BLaER1 (cell line): ENCODE measurements at regions not wholly inside any gene's neighbourhood (a gene's known extent, or its start where the extent isn't known, plus 50 kb on each side); places are given as distances from the start of the nearest gene placed in this dataset.

Experiments used
- H3K27ac ChIP-seq: shearing (Covaris generic); formaldehyde crosslinking; 2 replicates; pipeline ENCODE4 v1.8.1; 2022
- H3K27me3 ChIP-seq: shearing (Covaris generic); formaldehyde crosslinking; 2 replicates; pipeline ENCODE4 v1.8.1; 2022
- H3K36me3 ChIP-seq: shearing (Covaris generic); formaldehyde crosslinking; 2 replicates; pipeline ENCODE4 v1.8.1; 2022
- H3K4me1 ChIP-seq: shearing (Covaris generic); formaldehyde crosslinking; 2 replicates; pipeline ENCODE4 v1.8.1; 2022
- H3K4me2 ChIP-seq: shearing (Covaris generic); formaldehyde crosslinking; 2 replicates; pipeline ENCODE4 v1.8.1; 2022
- H3K4me3 ChIP-seq: shearing (Covaris generic); formaldehyde crosslinking; 2 replicates; pipeline ENCODE4 v1.8.1; 2022
- H3K9ac ChIP-seq: shearing (Covaris generic); formaldehyde crosslinking; 2 replicates; pipeline ENCODE4 v1.8.1; 2022
- H3K9me3 ChIP-seq: shearing (Covaris generic); formaldehyde crosslinking; 2 replicates; pipeline ENCODE4 v1.8.1; 2022
- H4K20me1 ChIP-seq: shearing (Covaris generic); formaldehyde crosslinking; 2 replicates; pipeline ENCODE4 v1.8.1; 2022
- Cebpa-rat ChIP-seq: shearing (Covaris generic); IDR thresholded peaks from 2 replicates; pipeline ENCODE4 v1.8.1; 2022

GRCh38 chrX:122047261-122047660, 999.9 kb downstream of the GLUD2 start:
- Histone ChIP-seq H4K20me1 (no peaks in the 10 kb centered on the region), H3K9me3 (no peaks in the 10 kb centered on the region), H3K36me3 (no peaks in the 10 kb centered on the region), H3K4me2 (no peak overlapping the region), H3K27me3 (peaks cover 12% of the 10 kb centered on the region), H3K4me3 (no peak overlapping the region), H3K27ac (no peak overlapping the region), H3K9ac (no peak overlapping the region), H3K4me1 (no peaks in the 10 kb centered on the region)
- TF ChIP-seq Cebpa-rat: no peak

- H3K27ac ChIP-seq: no peak overlapping the region
- TF ChIP-seq Cebpa-rat: no peak
- H3K4me3 ChIP-seq: no peak overlapping the region
- H3K27me3 ChIP-seq: peaks cover 23% of the 10 kb centered on the region
- H3K9ac ChIP-seq: no peak overlapping the region
- H3K9me3 ChIP-seq: no peaks in the 10 kb centered on the region
- no peaks in the 10 kb centered on the region for H3K4me1 ChIP-seq
- no peak overlapping the region for H3K4me2 ChIP-seq
- no peaks in the 10 kb centered on the region for H3K36me3 ChIP-seq
- no peaks in the 10 kb centered on the region for H4K20me1 ChIP-seq
Measured at GRCh38 chrX:122055460-122055859, 1008.0 kb downstream of the GLUD2 start.

GRCh38 chrX:122055979-122056715, 1008.7 kb downstream of the GLUD2 start:
- Histone ChIP-seq H3K27ac (no peak overlapping the region), H3K9ac (no peak overlapping the region), H3K27me3 (peaks cover 27% of the 10 kb centered on the region), H3K9me3 (no peaks in the 10 kb centered on the region), H4K20me1 (no peaks in the 10 kb centered on the region), H3K4me3 (no peak overlapping the region), H3K4me2 (no peak overlapping the region), H3K36me3 (no peaks in the 10 kb centered on the region), H3K4me1 (peaks cover 3% of the 10 kb centered on the region; the same call in 1 of the 2 replicates)
- TF ChIP-seq Cebpa-rat: no peak

GRCh38 chrX:122076241-122076640, 1028.8 kb downstream of the GLUD2 start:
- H3K9me3 ChIP-seq: no peaks in the 10 kb centered on the region
- peaks cover 4% of the 10 kb centered on the region; the same call in 1 of the 2 replicates for H3K27me3 ChIP-seq
- H3K4me2 ChIP-seq: no peak overlapping the region
- no peak overlapping the region for H3K4me3 ChIP-seq
- no peak overlapping the region for H3K9ac ChIP-seq
- H3K4me1 ChIP-seq: no peaks in the 10 kb centered on the region
- H3K27ac ChIP-seq: no peak overlapping the region
- H3K36me3 ChIP-seq: no peaks in the 10 kb centered on the region
- no peak for TF ChIP-seq Cebpa-rat
- no peaks in the 10 kb centered on the region for H4K20me1 ChIP-seq

GRCh38 chrX:122078079-122078478, 1030.7 kb downstream of the GLUD2 start:
- H4K20me1 ChIP-seq: no peaks in the 10 kb centered on the region
- H3K4me2 ChIP-seq: no peak overlapping the region
- no peaks in the 10 kb centered on the region for H3K4me1 ChIP-seq
- H3K4me3 ChIP-seq: no peak overlapping the region
- no peaks in the 10 kb centered on the region for H3K36me3 ChIP-seq
- no peaks in the 10 kb centered on the region for H3K9me3 ChIP-seq
- no peak overlapping the region for H3K9ac ChIP-seq
- H3K27me3 ChIP-seq: peaks cover 4% of the 10 kb centered on the region; the same call in 1 of the 2 replicates
- no peak for TF ChIP-seq Cebpa-rat
- no peak overlapping the region for H3K27ac ChIP-seq

GRCh38 chrX:122087341-122087740, 1039.9 kb downstream of the GLUD2 start:
- H3K4me3 ChIP-seq: no peak overlapping the region
- no peaks in the 10 kb centered on the region for H3K4me1 ChIP-seq
- H3K9ac ChIP-seq: no peak overlapping the region
- no peak for TF ChIP-seq Cebpa-rat
- H3K27me3 ChIP-seq: no peaks in the 10 kb centered on the region
- H4K20me1 ChIP-seq: no peaks in the 10 kb centered on the region
- no peaks in the 10 kb centered on the region for H3K36me3 ChIP-seq
- H3K9me3 ChIP-seq: no peaks in the 10 kb centered on the region
- H3K27ac ChIP-seq: no peak overlapping the region
- no peak overlapping the region for H3K4me2 ChIP-seq

GRCh38 chrX:122091571-122091970, 1044.2 kb downstream of the GLUD2 start:
- Histone ChIP-seq H3K9ac (no peak overlapping the region), H3K4me2 (no peak overlapping the region), H3K27ac (no peak overlapping the region), H3K4me3 (no peak overlapping the region), H3K27me3 (0 out of 2 replicates have a peak, but pooled peaks cover 5% of the 10 kb centered on the region), H4K20me1 (no peaks in the 10 kb centered on the region), H3K9me3 (no peaks in the 10 kb centered on the region), H3K36me3 (no peaks in the 10 kb centered on the region), H3K4me1 (no peaks in the 10 kb centered on the region)
- TF ChIP-seq Cebpa-rat: no peak

- Histone ChIP-seq H3K27ac (no peak overlapping the region), H3K9me3 (peaks cover 6% of the 10 kb centered on the region), H3K36me3 (no peaks in the 10 kb centered on the region), H3K4me1 (no peaks in the 10 kb centered on the region), H3K4me2 (no peak overlapping the region), H3K4me3 (no peak overlapping the region), H3K9ac (no peak overlapping the region), H3K27me3 (0 out of 2 replicates have a peak, but pooled peaks cover 5% of the 10 kb centered on the region), H4K20me1 (no peaks in the 10 kb centered on the region)
- TF ChIP-seq Cebpa-rat: no peak
Measured at GRCh38 chrX:122092360-122092759, 1045.0 kb downstream of the GLUD2 start.

- Histone ChIP-seq H3K27me3 (0 out of 2 replicates have a peak, but pooled peaks cover 5% of the 10 kb centered on the region), H3K36me3 (no peaks in the 10 kb centered on the region), H3K27ac (no peak overlapping the region), H3K4me3 (no peak overlapping the region), H4K20me1 (no peaks in the 10 kb centered on the region), H3K4me1 (no peaks in the 10 kb centered on the region), H3K4me2 (no peak overlapping the region), H3K9ac (no peak overlapping the region), H3K9me3 (peaks cover 13% of the 10 kb centered on the region)
- no peak for TF ChIP-seq Cebpa-rat
Measured at GRCh38 chrX:122092978-122093377, 1045.6 kb downstream of the GLUD2 start.

GRCh38 chrX:122094611-122095010, 1047.2 kb downstream of the GLUD2 start:
- no peak overlapping the region for H3K27ac ChIP-seq

More at GRCh38 chrX:122094611-122095010, 1047.2 kb downstream of the GLUD2 start:
- no peaks in the 10 kb centered on the region for H3K4me1 ChIP-seq
- 0 out of 2 replicates have a peak, but pooled peaks cover 5% of the 10 kb centered on the region for H3K27me3 ChIP-seq
- peaks cover 21% of the 10 kb centered on the region for H3K9me3 ChIP-seq
- no peak overlapping the region for H3K4me3 ChIP-seq
- no peaks in the 10 kb centered on the region for H3K36me3 ChIP-seq
- no peak overlapping the region for H3K4me2 ChIP-seq
- no peaks in the 10 kb centered on the region for H4K20me1 ChIP-seq
- no peak overlapping the region for H3K9ac ChIP-seq
- no peak for TF ChIP-seq Cebpa-rat
